ENCODE measurements at regions not wholly inside any gene's neighbourhood (a gene's known extent, or its start where the extent isn't known, plus 50 kb on each side); places are given as distances from the start of the nearest gene placed in this dataset.

- Histone ChIP-seq H3K27me3 (ENCODE audit: control insufficient read depth, insufficient read depth, low read length) (no peaks in the 10 kb centered on the region), H3K4me3 (ENCODE audit: low read depth in 2 of 2, low read length in 2 of 2) (no peak overlapping the region), H3K9me3 (ENCODE audit: control insufficient read depth, insufficient read depth, low read depth, low read length) (no peaks in the 10 kb centered on the region), H3K27ac (ENCODE audit: low read length) (no peak overlapping the region), H3K36me3 (ENCODE audit: control insufficient read depth, insufficient read depth, low read length) (no peaks in the 10 kb centered on the region), H3K4me1 (ENCODE audit: control insufficient read depth, insufficient read depth, low read length) (no peaks in the 10 kb centered on the region)
- no peak for TF ChIP-seq TCF7L2 (IDR thresholded peaks at IDR 0.05; ENCODE audit: low read depth, low read length)
- TF ChIP-seq REST (IDR thresholded peaks at IDR 0.05; ENCODE audit: insufficient read depth in 1 of 2, low read depth in 2 of 2, low read length in 1 of 2) = no peak
- TF ChIP-seq POLR2AphosphoS5 (IDR thresholded peaks at IDR 0.05; ENCODE audit: low read depth, low read length) = no peak
- no peak for TF ChIP-seq SIN3A (IDR thresholded peaks at IDR 0.05; ENCODE audit: borderline replicate concordance, insufficient read depth, low read depth, low read length)
- TF ChIP-seq CTCF (IDR thresholded peaks at IDR 0.05) = no peak; the same call in 1 of the 2 replicates
- in situ Hi-C loops (cut with HindIII; ENCODE audit: low pct_unique_long_range_greater_than_20kb, low sequenced_read_pairs) = no loop called here
- ATAC-seq = no peak
- CTCF ChIA-PET = no interaction called here
- no TSS peak for BruUV-seq (replicated peaks)
- DNase-seq (ENCODE audit: low read depth, low spot score) = no peak
- POLR2A ChIA-PET = no interaction called here
- intact Hi-C loops (cut with micrococcal nuclease; ENCODE audit: unreplicated experiment) = no loop called here
Observed at GRCh38 chr2:151025816-151026215, 235.8 kb downstream of the RBM43 start.

- Histone ChIP-seq H3K9me3 (ENCODE audit: control insufficient read depth, insufficient read depth, low read depth, low read length) (no peaks in the 10 kb centered on the region), H3K27ac (ENCODE audit: low read length) (no peak overlapping the region), H3K27me3 (ENCODE audit: control insufficient read depth, insufficient read depth, low read length) (no peaks in the 10 kb centered on the region), H3K4me3 (ENCODE audit: low read depth in 2 of 2, low read length in 2 of 2) (no peak overlapping the region), H3K4me1 (ENCODE audit: control insufficient read depth, insufficient read depth, low read length) (no peaks in the 10 kb centered on the region), H3K36me3 (ENCODE audit: control insufficient read depth, insufficient read depth, low read length) (no peaks in the 10 kb centered on the region)
- TF ChIP-seq SIN3A (IDR thresholded peaks at IDR 0.05; ENCODE audit: borderline replicate concordance, insufficient read depth, low read depth, low read length) (no peak), REST (IDR thresholded peaks at IDR 0.05; ENCODE audit: insufficient read depth in 1 of 2, low read depth in 2 of 2, low read length in 1 of 2) (no peak), POLR2AphosphoS5 (IDR thresholded peaks at IDR 0.05; ENCODE audit: low read depth, low read length) (no peak), CTCF (IDR thresholded peaks at IDR 0.05) (no peak), TCF7L2 (IDR thresholded peaks at IDR 0.05; ENCODE audit: low read depth, low read length) (no peak)
- no TSS peak for BruUV-seq (replicated peaks)
- ChIA-PET POLR2A (no interaction called here), CTCF (no interaction called here)
- intact Hi-C loops (cut with micrococcal nuclease; ENCODE audit: unreplicated experiment) (no loop called here), in situ Hi-C loops (cut with HindIII; ENCODE audit: low pct_unique_long_range_greater_than_20kb, low sequenced_read_pairs) (no loop called here)
- ATAC-seq = no peak
- no peak for DNase-seq (ENCODE audit: low read depth, low spot score)
Observed at GRCh38 chr2:151024696-151025251, 236.9 kb downstream of the RBM43 start.
